ENCODE measurements at regions not wholly inside any gene's neighbourhood (a gene's known extent, or its start where the extent isn't known, plus 50 kb on each side); places are given as distances from the start of the nearest gene placed in this dataset.
"Not testable (repeated sequence)": the region's sequence is repeated elsewhere in the genome, so short reads cannot be mapped to it uniquely, and the experiment has no call there.

GRCh38 chr1:91099746-91100621 is 78.1 kb upstream of the ZNF644 start:
- no peak for DNase-seq (ENCODE audit: low read depth in 4 of 4, low spot score in 3 of 4)

- no peak for DNase-seq (ENCODE audit: low read depth in 4 of 4, low spot score in 3 of 4)
Observed at GRCh38 chr1:91098299-91098906, 76.6 kb upstream of the ZNF644 start.

GRCh38 chr1:91095321-91095720 is 73.5 kb upstream of the ZNF644 start:
- not testable (repeated sequence) for DNase-seq (ENCODE audit: low read depth in 4 of 4, low spot score in 3 of 4)

GRCh38 chr1:91092503-91092902 is 70.7 kb upstream of the ZNF644 start:
- DNase-seq (ENCODE audit: low read depth in 4 of 4, low spot score in 3 of 4): no peak

GRCh38 chr1:91091812-91092211 is 70.0 kb upstream of the ZNF644 start:
- DNase-seq (ENCODE audit: low read depth in 4 of 4, low spot score in 3 of 4): no peak

- no peak for DNase-seq (ENCODE audit: low read depth in 4 of 4, low spot score in 3 of 4)
Observed at GRCh38 chr1:91080650-91081049, 58.8 kb upstream of the ZNF644 start.

GRCh38 chr1:91078859-91079258 is 57.0 kb upstream of the ZNF644 start:
- DNase-seq (ENCODE audit: low read depth in 4 of 4, low spot score in 3 of 4): no peak

GRCh38 chr1:91076834-91077233 is 55.0 kb upstream of the ZNF644 start:
- DNase-seq (ENCODE audit: low read depth in 4 of 4, low spot score in 3 of 4): no peak

- no peak for DNase-seq (ENCODE audit: low read depth in 4 of 4, low spot score in 3 of 4)
Observed at GRCh38 chr1:91075233-91076135, 53.6 kb upstream of the ZNF644 start.

GRCh38 chr1:91073299-91073698 is 51.5 kb upstream of the ZNF644 start:
- no peak for DNase-seq (ENCODE audit: low read depth in 4 of 4, low spot score in 3 of 4)

GRCh38 chr1:91071838-91072237 is 50.0 kb upstream of the ZNF644 start:
- no peak for DNase-seq (ENCODE audit: low read depth in 4 of 4, low spot score in 3 of 4)

Data from right renal pelvis (tissue), 4 donors.